SH-SY5Y (cell line): ENCODE measurements at regions not wholly inside any gene's neighbourhood (a gene's known extent, or its start where the extent isn't known, plus 50 kb on each side); places are given as distances from the start of the nearest gene placed in this dataset.

Experiments
- GATA2 ChIP-seq: IDR thresholded peaks from 2 replicates; pipeline ENCODE4 v1.6.1; 2011; ENCODE audit warnings: mild to moderate bottlenecking, low read depth, low read length
- GATA3 ChIP-seq: IDR thresholded peaks from 2 replicates; pipeline ENCODE4 v1.6.1; 2011; ENCODE audit warnings: low read depth, mild to moderate bottlenecking, low read length, moderate library complexity

DNA sequence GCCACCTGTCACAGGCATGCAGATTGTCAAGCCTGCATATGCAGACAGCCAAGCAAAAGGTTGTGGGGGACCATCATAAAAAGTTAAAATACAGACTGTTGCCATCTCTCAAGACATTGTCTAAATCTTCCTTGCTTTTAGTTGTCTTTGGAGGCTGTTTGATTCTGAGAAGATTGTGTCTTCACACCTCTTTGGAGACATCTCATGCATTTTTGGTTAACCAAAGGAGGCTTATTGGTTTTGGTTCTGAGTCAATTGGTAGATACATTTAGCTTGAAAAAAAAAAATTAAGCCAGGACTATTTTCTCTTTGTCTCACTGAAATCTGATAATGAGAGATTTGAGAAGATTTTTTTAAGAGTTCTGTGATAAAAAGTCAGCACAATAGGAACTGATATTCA is 217.6 kb downstream of the LYPLAL1 start:
- TF ChIP-seq GATA2 (no peak), GATA3 (no peak)
